ENCODE measurements at regions not wholly inside any gene's neighbourhood (a gene's known extent, or its start where the extent isn't known, plus 50 kb on each side); places are given as distances from the start of the nearest gene placed in this dataset.
"Not testable (repeated sequence)": the region's sequence is repeated elsewhere in the genome, so short reads cannot be mapped to it uniquely, and the experiment has no call there.

DNA sequence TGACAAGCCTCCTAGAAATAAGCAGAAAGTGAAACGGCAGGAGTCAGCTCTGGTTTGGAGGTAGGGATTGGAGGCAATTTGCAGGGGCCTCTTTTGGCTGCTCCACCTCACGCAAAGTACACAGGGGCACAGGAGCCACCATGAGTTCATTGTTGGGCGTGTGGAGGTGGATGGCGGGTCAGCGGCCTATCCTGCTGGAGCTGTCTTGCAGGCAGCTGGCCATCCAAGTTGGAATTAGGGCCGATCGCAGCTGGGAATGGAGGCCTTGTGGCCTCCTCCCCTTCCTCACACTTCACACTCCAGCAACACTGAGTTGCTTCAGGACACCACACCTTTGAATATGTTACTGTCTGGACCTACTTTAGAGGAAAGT lies 171.5 kb downstream of the MYCN start:
- no peak for DNase-seq

- DNase-seq = no peak
These were observed 169.5 kb downstream of the MYCN start for GRCh38 chr2:16109821-16110310.

- DNase-seq = no peak
These were observed 169.0 kb downstream of the MYCN start for GRCh38 chr2:16109368-16109820.

GRCh38 chr2:16107246-16107645 lies 166.9 kb downstream of the MYCN start:
- no peak for DNase-seq

GRCh38 chr2:16106619-16107018 lies 166.3 kb downstream of the MYCN start:
- DNase-seq = no peak

GRCh38 chr2:16105669-16106281 lies 165.4 kb downstream of the MYCN start:
- DNase-seq = no peak

GRCh38 chr2:16104949-16105668 lies 164.8 kb downstream of the MYCN start:
- no peak for DNase-seq

- DNase-seq = no peak
These were observed 164.1 kb downstream of the MYCN start for GRCh38 chr2:16104315-16104948.

DNA sequence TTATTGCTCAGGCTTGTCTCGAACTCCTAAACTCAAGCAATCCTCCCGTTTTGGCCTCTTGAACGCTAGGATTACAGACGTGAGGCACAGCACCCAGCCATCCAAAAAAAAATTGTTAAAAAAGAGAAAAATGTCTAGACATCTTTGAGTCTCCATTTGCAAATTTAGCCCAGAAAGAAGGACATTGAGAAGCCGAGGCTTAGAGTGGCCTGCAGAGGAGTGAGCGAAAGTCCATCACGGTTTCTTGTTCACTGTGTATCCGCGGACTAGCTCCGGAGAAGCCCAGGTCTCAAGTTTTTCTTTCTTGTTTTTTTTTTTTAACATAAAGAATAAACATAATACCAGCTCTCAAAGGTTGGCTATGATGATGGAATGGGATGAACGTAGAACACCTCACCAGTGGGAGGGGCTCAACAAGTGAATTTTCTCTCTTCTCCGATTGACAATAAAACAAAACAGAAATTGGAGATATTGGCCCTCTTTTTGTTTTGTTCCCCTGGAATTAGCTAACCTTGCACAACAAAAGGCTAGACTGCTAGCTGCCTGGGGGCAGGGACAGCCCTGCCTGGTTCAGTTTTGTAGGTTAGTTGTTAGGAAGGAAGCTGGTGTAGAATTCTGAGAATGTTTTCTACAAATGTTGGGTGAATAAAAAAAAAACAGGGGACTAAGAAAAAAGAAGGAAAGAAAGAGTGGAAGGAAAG lies 163.4 kb downstream of the MYCN start:
- DNase-seq = no peak

GRCh38 chr2:16102976-16103380 lies 162.6 kb downstream of the MYCN start:
- DNase-seq = no peak

- no peak for DNase-seq
These were observed 162.1 kb downstream of the MYCN start for GRCh38 chr2:16102358-16102975.

- no peak for DNase-seq
These were observed 160.8 kb downstream of the MYCN start for GRCh38 chr2:16101196-16101595.

DNA sequence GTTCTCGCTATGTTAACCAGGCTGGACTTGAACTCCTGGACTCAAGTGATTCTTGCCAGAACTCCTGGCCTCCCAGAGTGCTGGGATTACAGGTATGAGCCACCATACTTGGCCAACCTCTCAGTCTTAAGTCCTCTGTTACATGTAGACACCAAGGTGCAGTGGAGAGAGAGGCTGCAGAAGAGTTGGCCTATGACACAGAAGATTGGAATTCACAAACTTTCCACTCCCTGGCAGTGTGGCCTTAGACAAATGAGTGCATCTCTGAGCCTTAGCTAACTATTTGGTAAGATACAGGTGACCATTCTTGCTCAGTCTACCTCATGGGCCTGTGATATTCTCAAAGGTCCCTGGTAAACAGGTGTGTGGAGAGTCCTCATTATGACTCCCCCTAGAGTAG lies 159.7 kb downstream of the MYCN start:
- DNase-seq = no peak

DNA sequence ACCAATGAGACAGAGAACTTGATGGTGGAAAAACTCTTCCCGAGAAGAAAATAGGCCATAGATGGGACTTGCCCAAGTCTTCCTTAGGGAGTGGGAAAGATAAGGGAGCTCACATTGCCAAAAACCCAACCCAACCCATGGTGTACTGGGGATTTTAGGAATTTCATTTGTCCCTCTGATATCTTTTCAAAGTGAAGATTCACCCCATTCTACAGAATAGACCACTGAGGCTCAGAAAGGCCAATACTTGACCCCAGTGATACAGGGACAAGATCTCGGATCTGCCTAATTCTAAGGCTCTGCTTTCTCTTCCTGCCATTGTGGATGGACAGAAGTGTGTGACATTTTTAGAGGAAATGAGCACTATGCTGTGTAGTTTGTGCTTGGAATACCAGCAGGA lies 159.0 kb downstream of the MYCN start:
- DNase-seq = no peak

DNA sequence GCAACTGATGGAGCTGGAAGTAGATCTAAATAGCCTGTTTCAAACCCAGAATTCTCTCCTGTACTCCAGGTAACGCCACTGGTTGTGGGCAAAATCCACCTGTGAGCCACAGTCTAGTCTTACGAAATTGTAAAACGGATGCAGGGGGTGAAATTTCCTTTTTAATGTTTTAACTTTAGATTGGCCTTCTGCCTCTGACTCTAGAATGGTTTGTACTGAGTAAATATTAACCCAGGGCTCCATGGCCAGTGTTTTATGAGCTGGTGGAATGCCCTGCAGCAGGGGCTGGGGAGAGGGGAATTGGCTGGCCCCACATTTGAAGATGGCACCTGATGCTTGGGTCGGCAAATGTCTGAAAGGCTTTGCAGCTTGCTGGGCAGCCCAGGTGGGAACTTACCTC lies 156.6 kb downstream of the MYCN start:
- no peak for DNase-seq

DNA sequence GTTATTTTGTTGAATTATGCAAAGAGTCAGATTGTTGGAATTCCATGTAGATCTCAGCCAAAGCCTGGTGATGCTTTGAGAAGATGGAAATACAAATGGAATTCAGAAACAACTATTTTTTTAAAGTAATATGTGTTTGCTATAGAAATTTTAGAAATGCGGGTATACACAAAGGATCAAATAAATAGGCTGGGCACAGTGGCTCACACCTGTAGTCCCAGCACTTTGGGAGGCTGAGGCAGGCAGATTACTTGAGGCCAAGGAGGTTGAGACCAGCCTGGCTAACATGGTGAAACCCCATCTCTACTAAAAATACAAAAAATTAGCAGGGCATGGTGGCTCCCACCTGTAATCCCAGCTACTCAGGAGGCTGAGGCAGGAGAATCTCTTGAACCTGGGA lies 155.1 kb downstream of the MYCN start:
- not testable (repeated sequence) for DNase-seq

- DNase-seq = no peak
These were observed 154.5 kb downstream of the MYCN start for GRCh38 chr2:16094811-16095210.

- no peak for DNase-seq
These were observed 153.5 kb downstream of the MYCN start for GRCh38 chr2:16093639-16094529.

DNA sequence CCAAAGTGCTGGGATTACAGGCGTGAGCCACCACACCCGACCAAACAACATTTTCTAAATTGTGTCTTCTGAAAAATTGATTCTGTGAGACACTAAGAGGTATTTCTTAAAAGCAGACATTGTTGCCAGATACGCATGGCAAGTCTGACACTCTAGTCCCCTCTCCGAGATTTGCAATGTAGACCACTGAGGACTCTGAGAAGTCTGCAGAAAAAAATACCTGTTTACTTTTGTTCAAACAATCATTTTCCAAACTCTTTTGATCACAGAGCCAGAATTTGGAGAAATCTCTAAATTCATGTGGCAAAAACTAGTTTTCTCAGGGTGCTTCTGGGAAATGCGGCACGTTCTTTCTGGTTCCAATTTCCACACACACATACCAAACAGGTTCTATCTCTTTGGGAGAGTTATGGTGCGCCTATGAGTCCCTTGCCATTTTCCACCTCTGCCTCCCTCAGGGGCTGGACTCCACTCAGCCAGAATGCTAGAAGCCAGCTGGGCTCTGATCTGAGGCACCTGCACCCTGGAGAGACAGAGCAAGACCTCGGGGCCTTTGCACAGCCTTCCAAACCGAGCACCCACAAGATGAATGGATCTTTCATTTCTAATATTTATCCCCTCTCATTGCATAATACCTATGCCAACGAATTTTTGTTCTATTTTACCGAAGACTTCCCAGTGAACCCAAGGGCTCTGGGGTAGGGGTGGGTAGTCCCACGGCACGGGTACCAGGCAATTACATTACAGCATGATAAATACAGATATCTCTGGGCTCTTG lies 152.7 kb downstream of the MYCN start:
- DNase-seq = no peak

DNA sequence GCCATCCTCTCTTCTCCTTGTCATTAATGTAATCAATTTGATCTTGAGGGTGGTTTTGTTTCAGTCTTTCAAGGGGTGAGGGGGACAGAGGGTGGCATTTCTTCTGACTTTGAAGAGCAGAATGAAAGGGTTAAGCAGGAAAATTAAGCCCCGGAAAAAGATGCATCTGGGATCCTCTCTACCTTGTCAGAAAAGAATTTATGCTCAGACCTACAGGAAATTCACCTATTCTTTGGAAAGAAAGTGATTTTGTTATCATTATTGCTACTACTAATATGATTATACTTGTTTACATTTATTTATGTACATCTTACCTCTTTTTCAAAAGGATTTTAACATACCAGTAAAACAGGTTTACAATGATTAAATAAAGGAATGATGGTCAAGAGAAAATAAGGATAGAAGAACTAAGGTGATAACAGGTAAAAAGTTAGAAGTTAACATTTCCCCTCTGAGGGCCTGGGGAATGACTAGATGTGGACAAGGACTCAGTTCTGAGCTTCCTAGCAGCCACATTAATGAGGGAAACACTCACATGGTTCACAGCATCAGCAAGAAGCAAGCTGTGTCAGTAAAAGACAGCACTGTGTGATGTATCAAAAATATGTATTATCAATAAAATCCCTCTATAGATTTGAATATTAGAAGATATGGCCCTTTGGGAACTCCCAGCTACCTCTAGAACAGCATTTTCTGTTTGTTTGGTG lies 151.4 kb downstream of the MYCN start:
- DNase-seq = no peak

Data from GOT3 (cell line).